ENCODE measurements at regions not wholly inside any gene's neighbourhood (a gene's known extent, or its start where the extent isn't known, plus 50 kb on each side); places are given as distances from the start of the nearest gene placed in this dataset.
A peak's percentile ranks its signal among the peaks of the same experiment; 100 is the strongest.

DNA sequence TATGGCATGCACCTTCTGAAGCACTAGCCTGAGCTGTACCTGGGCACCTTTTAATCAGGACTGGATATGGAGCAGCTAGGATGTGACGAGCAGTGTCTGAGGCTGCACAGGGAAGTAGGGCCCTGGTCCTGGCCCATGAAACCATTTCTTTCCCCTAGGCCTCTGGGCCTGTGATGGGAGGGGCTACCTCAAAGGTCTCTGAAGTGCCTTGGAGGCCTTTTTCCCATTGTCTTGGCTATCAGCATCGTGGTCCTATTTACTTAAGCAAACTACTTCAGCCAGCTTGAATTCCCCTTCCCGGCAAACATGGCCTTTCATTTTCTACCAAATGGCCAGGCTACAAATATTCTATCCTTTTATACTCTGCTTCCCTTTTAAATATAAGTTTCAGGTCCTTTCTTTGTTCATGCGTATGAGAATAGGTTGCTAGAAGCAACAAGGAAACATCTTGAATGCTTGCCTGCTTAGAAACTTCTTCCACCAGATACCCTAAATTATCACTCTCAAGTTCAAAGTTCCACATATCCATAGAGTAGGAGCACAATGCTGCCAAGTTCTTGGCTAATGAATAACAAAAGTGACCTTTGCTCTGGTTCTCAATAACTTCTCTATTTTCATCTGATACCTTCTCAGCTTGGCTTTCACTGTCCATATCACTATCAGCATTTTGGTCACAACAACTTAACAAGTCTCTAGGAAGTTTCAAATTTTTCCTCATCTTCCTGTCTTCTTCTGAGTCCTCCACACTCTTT, 673.1 kb downstream of the HTR1B start (continued):
- TF ChIP-seq RAD21 (CRISPR knock-in tag; IDR thresholded peaks at IDR 0.05): no peak
- TF ChIP-seq SIN3B (IDR thresholded peaks at IDR 0.05; ENCODE audit: low read length): no peak
- no peak for TF ChIP-seq ZFP41 (CRISPR knock-in tag; IDR thresholded peaks at IDR 0.05; ENCODE audit: borderline replicate concordance)
- TF ChIP-seq BRCA1 (CRISPR knock-in tag; IDR thresholded peaks at IDR 0.05): no peak
- TF ChIP-seq RXRB (CRISPR knock-in tag; IDR thresholded peaks at IDR 0.05; ENCODE audit: borderline replicate concordance): peak; percentile 58
- no peak for TF ChIP-seq ERF (CRISPR knock-in tag; IDR thresholded peaks at IDR 0.05)
- TF ChIP-seq NCOR1 (IDR thresholded peaks at IDR 0.05; ENCODE audit: borderline replicate concordance, low read length): 0 out of 2 replicates have a peak, but pooled peaks have one; percentile 28
- TF ChIP-seq RBFOX2 (IDR thresholded peaks at IDR 0.05; ENCODE audit: low read depth, low read length): no peak
- TF ChIP-seq, protein P1, sequence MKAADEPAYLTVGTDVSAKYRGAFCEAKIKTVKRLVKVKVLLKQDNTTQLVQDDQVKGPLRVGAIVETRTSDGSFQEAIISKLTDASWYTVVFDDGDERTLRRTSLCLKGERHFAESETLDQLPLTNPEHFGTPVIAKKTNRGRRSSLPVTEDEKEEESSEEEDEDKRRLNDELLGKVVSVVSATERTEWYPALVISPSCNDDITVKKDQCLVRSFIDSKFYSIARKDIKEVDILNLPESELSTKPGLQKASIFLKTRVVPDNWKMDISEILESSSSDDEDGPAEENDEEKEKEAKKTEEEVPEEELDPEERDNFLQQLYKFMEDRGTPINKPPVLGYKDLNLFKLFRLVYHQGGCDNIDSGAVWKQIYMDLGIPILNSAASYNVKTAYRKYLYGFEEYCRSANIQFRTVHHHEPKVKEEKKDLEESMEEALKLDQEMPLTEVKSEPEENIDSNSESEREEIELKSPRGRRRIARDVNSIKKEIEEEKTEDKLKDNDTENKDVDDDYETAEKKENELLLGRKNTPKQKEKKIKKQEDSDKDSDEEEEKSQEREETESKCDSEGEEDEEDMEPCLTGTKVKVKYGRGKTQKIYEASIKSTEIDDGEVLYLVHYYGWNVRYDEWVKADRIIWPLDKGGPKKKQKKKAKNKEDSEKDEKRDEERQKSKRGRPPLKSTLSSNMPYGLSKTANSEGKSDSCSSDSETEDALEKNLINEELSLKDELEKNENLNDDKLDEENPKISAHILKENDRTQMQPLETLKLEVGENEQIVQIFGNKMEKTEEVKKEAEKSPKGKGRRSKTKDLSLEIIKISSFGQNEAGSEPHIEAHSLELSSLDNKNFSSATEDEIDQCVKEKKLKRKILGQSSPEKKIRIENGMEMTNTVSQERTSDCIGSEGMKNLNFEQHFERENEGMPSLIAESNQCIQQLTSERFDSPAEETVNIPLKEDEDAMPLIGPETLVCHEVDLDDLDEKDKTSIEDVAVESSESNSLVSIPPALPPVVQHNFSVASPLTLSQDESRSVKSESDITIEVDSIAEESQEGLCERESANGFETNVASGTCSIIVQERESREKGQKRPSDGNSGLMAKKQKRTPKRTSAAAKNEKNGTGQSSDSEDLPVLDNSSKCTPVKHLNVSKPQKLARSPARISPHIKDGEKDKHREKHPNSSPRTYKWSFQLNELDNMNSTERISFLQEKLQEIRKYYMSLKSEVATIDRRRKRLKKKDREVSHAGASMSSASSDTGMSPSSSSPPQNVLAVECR (CRISPR knock-in tag; IDR thresholded peaks at IDR 0.05; ENCODE audit: borderline replicate concordance): no peak
- 0 out of 2 replicates have a peak, but pooled peaks have one; percentile 24 for TF ChIP-seq EHMT2 (IDR thresholded peaks at IDR 0.05; ENCODE audit: borderline replicate concordance, low read depth, low read length)
- no peak for TF ChIP-seq TAF15 (IDR thresholded peaks at IDR 0.05; ENCODE audit: low read depth, low read length, poor library complexity, severe bottlenecking)
- TF ChIP-seq SNAPC5 (CRISPR knock-in tag; IDR thresholded peaks at IDR 0.05; ENCODE audit: borderline replicate concordance): no peak
- no peak for TF ChIP-seq ZNF12 (CRISPR knock-in tag; IDR thresholded peaks at IDR 0.05)
- TF ChIP-seq NRL (CRISPR knock-in tag; IDR thresholded peaks at IDR 0.05; ENCODE audit: borderline replicate concordance): no peak

Measured in HepG2 (cell line).